C4-2B (cell line): ENCODE measurements at regions not wholly inside any gene's neighbourhood (a gene's known extent, or its start where the extent isn't known, plus 50 kb on each side); places are given as distances from the start of the nearest gene placed in this dataset.

Experiments used
- H3K27ac ChIP-seq: fragments of 450-650 bp; 2 replicates; pipeline ENCODE4 v1.5.1; 2017
- CTCF ChIP-seq: fragments of 450-650 bp; conservative IDR thresholded peaks from 2 replicates; pipeline ENCODE4 v1.5.1; 2017; ENCODE audit warnings: mild to moderate bottlenecking
- ZFX ChIP-seq: fragments of 450-650 bp; IDR thresholded peaks from 2 replicates; pipeline ENCODE4 v1.6.1; 2017

DNA sequence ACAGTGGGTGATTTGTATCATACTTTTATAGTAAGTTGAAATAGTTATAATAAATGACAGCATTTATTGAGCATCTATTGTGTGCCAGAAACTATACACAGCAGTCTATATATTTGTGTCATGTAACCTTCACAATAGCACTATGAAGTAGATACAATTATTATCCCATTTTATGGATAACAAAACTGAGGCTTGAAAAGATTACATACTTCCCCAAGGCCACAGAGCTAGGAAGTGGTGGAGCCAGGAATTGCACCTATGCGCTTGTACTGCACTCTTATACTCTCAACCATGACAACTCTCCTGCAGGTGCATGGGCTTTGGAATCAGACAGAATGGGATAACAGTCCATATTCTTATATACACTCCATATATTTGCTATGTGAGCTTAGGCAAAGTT is 110.6 kb upstream of the SOX5 start:
- TF ChIP-seq ZFX (no peak), CTCF (no peak)

DNA sequence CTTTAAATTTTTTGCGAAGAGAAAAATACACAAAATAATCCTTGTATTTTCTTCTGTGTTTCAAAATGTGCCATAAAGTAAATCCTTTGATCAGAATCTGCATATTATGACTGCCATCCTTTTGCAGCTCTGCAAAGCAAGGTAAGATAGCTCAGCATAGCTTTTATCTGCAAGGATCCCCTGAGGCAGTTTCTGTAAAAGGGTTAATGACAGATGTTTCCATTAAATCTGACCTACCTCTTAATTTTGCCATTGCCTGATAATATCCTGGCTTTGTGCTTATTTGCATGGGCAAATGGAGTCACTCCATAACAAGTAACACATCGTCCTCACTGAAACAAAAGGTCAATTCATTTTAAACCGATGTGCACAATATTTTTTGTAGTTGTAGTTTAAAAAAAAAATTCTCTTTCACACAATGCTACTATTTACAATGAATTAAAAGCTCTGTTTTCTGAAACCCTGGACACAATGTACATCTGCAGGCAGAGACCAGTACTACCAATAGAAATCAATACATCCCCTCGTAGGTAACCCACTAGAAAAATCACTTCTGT is 108.5 kb upstream of the SOX5 start:
- no peak overlapping the region for H3K27ac ChIP-seq
- TF ChIP-seq ZFX (no peak), CTCF (no peak)

More for the DNA sequence above, 110.6 kb upstream of the SOX5 start:
- no peak overlapping the region for H3K27ac ChIP-seq

DNA sequence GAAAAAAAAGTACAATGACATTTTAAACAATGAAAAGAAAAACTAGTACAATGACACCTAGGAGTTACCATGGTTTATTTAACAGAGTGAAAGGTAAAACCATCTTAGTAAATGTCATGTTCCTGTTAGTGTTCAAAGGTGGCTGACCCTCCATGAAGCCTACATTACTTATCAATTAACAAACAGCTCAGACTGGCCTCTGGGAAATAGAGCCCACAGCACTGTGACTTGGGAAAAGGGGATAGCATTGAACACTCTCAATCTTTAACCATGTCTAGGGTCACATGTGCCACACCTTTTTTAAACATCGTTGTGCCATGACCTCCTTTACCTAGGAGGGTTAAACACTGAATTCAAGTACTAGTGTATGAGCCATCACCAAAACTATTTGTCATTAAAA is 106.3 kb upstream of the SOX5 start:
- H3K27ac ChIP-seq = no peak overlapping the region
- TF ChIP-seq CTCF (no peak), ZFX (no peak)

DNA sequence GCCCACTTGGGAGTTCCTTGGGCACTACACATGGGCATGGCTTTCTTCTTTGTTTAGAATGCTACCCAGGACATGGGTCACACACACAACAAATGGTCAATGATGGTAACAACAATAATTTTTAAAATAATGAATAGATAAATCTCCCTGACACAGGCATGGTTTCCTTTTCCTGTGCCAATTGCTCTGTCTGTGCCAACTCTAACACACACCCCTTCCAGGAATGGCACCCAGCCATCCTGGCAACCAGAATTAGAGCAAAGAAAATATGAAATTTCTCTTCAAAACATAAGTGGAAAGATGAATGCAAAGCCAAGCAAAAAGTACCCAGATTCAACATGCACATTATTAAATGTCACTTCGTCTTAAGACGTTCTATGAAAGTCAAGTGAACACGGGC is 104.9 kb upstream of the SOX5 start:
- H3K27ac ChIP-seq = no peak overlapping the region
- TF ChIP-seq CTCF (no peak), ZFX (no peak)

DNA sequence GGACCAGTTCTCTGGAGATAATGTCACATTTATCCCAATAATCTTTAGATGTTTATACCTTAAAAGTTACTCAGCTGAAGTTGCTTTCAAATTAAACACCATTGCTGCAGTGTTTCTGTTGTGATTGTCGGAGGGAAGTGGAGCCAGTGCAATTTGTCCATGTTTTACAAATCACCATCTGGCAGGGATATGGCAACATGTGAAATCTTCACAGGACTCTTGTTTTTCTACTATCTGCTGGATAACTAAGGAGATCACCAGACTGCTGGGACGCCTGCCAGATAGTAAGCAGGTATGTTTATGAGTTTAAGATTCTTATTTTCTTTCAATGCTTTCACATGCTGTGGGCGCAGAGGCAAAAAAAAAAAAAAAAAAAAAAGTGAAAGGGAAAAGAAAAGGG is 100.3 kb upstream of the SOX5 start:
- H3K27ac ChIP-seq = no peak overlapping the region
- TF ChIP-seq CTCF (no peak), ZFX (no peak)

DNA sequence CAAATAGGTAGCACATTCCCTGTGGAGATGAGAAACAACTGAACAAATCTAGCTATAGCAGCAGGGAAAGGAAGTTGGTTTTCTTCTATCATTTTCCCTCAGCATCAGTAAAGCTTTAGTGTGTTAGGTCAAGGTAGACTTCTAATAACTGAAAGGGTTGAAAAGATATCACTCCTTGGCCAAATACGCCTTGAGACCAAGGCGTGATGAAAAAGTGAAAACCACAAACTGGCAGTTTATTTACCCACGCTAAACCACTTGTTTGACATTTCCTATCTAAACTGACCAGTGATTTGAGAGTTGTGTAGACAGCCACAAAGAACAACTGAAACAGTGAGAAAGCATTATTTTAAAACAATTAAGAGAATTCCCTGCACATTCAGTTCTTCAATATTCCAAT is 99.6 kb upstream of the SOX5 start:
- H3K27ac ChIP-seq = no peak overlapping the region
- TF ChIP-seq ZFX (no peak), CTCF (no peak)

DNA sequence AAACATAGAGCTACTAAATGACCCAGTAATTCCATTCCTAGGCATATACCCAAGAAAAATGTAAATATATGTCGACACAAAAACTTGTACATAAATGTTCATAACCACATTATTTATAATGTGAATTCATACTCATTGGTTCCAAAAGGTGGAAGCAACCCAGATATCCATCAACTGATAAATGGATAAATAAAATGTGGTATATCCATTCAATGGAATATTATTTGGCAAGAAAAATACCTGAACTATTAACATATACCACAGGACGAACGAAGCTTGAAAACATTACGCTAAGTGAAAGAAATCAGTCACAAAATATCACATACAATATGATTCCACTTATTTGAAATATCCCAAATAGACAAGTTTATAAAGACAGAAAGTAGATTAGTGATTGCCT is 99.0 kb upstream of the SOX5 start:
- TF ChIP-seq ZFX = no peak
- no peak for TF ChIP-seq CTCF
- no peak overlapping the region for H3K27ac ChIP-seq
